HCT116 (cell line): ENCODE measurements at regions not wholly inside any gene's neighbourhood (a gene's known extent, or its start where the extent isn't known, plus 50 kb on each side); places are given as distances from the start of the nearest gene placed in this dataset.

Source experiments
- ATAC-seq: fragments of 200-7000 bp; cut with Tn5 transposase; 2 replicates; pipeline ENCODE4 v1.9.1; 2020; ENCODE audit warnings: mild to moderate bottlenecking, moderate library complexity
- BruUV-seq: library from RNA; stranded (reverse); fragments of 400-500 nt; replicated peaks from 2 replicates; lab custom pipeline; 2021; lab: Mats Ljungman, UMichigan
- CTCF ChIA-PET: fragments of 300-600 bp; sonication (Branson Sonifier 250); formaldehyde crosslinking; loops from one replicate; lab custom pipeline; 2021; ENCODE audit warnings: antibody characterized with exemption; lab: Charles Lee
- POLR2A ChIA-PET: fragments of 300-600, 350-600 bp; sonication (Branson Sonifier 250); formaldehyde crosslinking; loops from one replicate; lab custom pipeline; 2021; ENCODE audit warnings: antibody characterized with exemption; lab: Charles Lee
- RAD21 ChIA-PET, 2 experiments: fragments of 300-600 bp; sonication (Branson Sonifier 250); formaldehyde crosslinking; loops; one replicate each; lab custom pipeline; 2023; ENCODE audit warnings: low total read pairs in 2 of 2; ENCODE audit not compliant: uncharacterized antibody in 2 of 2, unreplicated experiment in 2 of 2, low non-redundant PET in 1 of 2; lab: Charles Lee
- DNase-seq: peaks from one replicate; pipeline ENCODE4 v3.0.0-alpha.2; 2010; ENCODE audit warnings: low read depth, low spot score
- H2AFZ ChIP-seq: fragments of 200-600 bp; shearing (Covaris generic), sonication (generic); 2 replicates; pipeline ENCODE4 v1.6.1; 2017; ENCODE audit warnings: low read depth, mixed run types, mixed read lengths, antibody characterized with exemption, low read length; ENCODE audit not compliant: poor library complexity, severe bottlenecking
- H3K27ac ChIP-seq: 2 replicates; pipeline ENCODE4 v1.5.1; 2012; ENCODE audit warnings: low read depth, low read length
- H3K27me3 ChIP-seq: fragments of 200-600 bp; sonication (generic); 2 replicates; pipeline ENCODE4 v1.6.1; 2016; ENCODE audit warnings: mixed run types, low read length, mixed read lengths; ENCODE audit not compliant: insufficient read depth
- H3K36me3 ChIP-seq, 2 experiments: fragments of 200-500 bp in 1 of 2; fragments of 200-600 bp in 1 of 2; sonication (Bioruptor generic) in 1 of 2; sonication (generic) in 1 of 2; 2 replicates each; pipeline versions ENCODE4 v1.5.1 to v1.6.1; 2014 to 2016; ENCODE audit warnings: low read length in 2 of 2, inconsistent platforms in 1 of 2, mixed read lengths in 1 of 2, mixed run types in 1 of 2; ENCODE audit not compliant: insufficient read depth in 2 of 2, control insufficient read depth in 1 of 2
- H3K4me1 ChIP-seq, 2 experiments: fragments of 200-600 bp in 1 of 2; sonication (generic) in 1 of 2; 2 replicates each; pipeline versions ENCODE4 v1.5.1 to v1.6.1; 2012 to 2017; ENCODE audit warnings: low read length in 2 of 2, inconsistent platforms in 1 of 2, mild to moderate bottlenecking in 1 of 2, mixed read lengths in 1 of 2, mixed run types in 1 of 2, moderate library complexity in 1 of 2; ENCODE audit not compliant: insufficient read depth in 2 of 2, control insufficient read depth in 1 of 2
- H3K4me2 ChIP-seq: fragments of 200-600 bp; sonication (generic); 2 replicates; pipeline ENCODE4 v1.6.1; 2017; ENCODE audit warnings: mixed run types, low read length, mixed read lengths
- H3K4me3 ChIP-seq, 2 experiments: fragments of 200-600 bp in 1 of 2; sonication (generic) in 1 of 2; replicated peaks in 1 of 2; 2 replicates each; pipeline ENCODE4 v1.5.1; 2011 to 2016; ENCODE audit warnings: low read length in 2 of 2, control low read depth in 1 of 2, low read depth in 1 of 2, mild to moderate bottlenecking in 1 of 2, mixed read lengths in 1 of 2, mixed run types in 1 of 2
- H3K79me2 ChIP-seq: fragments of 200-600 bp; sonication (generic); 2 replicates; pipeline ENCODE4 v1.6.1; 2017; ENCODE audit warnings: mild to moderate bottlenecking, mixed run types, low read length, moderate library complexity, mixed read lengths; ENCODE audit not compliant: insufficient read depth
- H3K9ac ChIP-seq: fragments of 200-600 bp; sonication (generic); 2 replicates; pipeline ENCODE4 v1.6.1; 2016; ENCODE audit warnings: low read length, mixed read lengths
- H3K9me2 ChIP-seq: fragments of 200-600 bp; sonication (generic), shearing (Covaris generic); 2 replicates; pipeline ENCODE4 v1.6.1; 2017; ENCODE audit warnings: mixed run types, mild to moderate bottlenecking, moderate library complexity; ENCODE audit not compliant: insufficient read depth
- H3K9me3 ChIP-seq, 2 experiments: fragments of 200-500 bp in 1 of 2; fragments of 200-600 bp in 1 of 2; sonication (Bioruptor generic) in 1 of 2; sonication (generic) in 1 of 2; 2 replicates each; pipeline ENCODE4 v1.6.1; 2014 to 2017; ENCODE audit warnings: low read length in 2 of 2, mixed read lengths in 2 of 2, inconsistent platforms in 1 of 2, low read depth in 1 of 2, mild to moderate bottlenecking in 1 of 2, mixed run types in 1 of 2, moderate library complexity in 1 of 2; ENCODE audit not compliant: control insufficient read depth in 1 of 2, insufficient read depth in 1 of 2
- H4K20me1 ChIP-seq: fragments of 200-600 bp; sonication (generic), shearing (Covaris generic); 2 replicates; pipeline ENCODE4 v1.6.1; 2017; ENCODE audit warnings: mixed run types, mild to moderate bottlenecking, moderate library complexity; ENCODE audit not compliant: insufficient read depth
- ATF3 ChIP-seq: IDR thresholded peaks from 2 replicates; pipeline ENCODE4 v1.6.1; 2012
- CBX3 ChIP-seq: IDR thresholded peaks from 2 replicates; pipeline ENCODE4 v1.6.1; 2012; ENCODE audit warnings: low read depth
- CEBPB ChIP-seq: IDR thresholded peaks from 2 replicates; pipeline ENCODE4 v1.6.1; 2012; ENCODE audit warnings: low read depth
- EGR1 ChIP-seq: IDR thresholded peaks from 2 replicates; pipeline ENCODE4 v1.6.1; 2012; ENCODE audit warnings: low read depth
- ELF1 ChIP-seq: IDR thresholded peaks from 2 replicates; pipeline ENCODE4 v1.6.1; 2012; ENCODE audit warnings: low read depth, borderline replicate concordance
- EZH2 ChIP-seq: fragments of 200-600 bp; sonication (generic); IDR thresholded peaks from 2 replicates; pipeline ENCODE4 v1.6.1; 2017; ENCODE audit warnings: antibody characterized with exemption, mixed run types
- FOSL1 ChIP-seq: IDR thresholded peaks from 2 replicates; pipeline ENCODE4 v1.6.1; 2012; ENCODE audit warnings: low read depth
- JUND ChIP-seq: IDR thresholded peaks from 2 replicates; pipeline ENCODE4 v1.6.1; 2012
- POLR2A ChIP-seq: IDR thresholded peaks from 2 replicates; pipeline ENCODE4 v1.7.0; 2011; ENCODE audit warnings: borderline replicate concordance; ENCODE audit not compliant: insufficient read depth, insufficient read length; ENCODE audit errors: extremely low read depth
- POLR2AphosphoS5 ChIP-seq: IDR thresholded peaks from 2 replicates; pipeline ENCODE4 v1.6.1; 2011; ENCODE audit warnings: mild to moderate bottlenecking, low read depth, low read length, moderate library complexity
- SP1 ChIP-seq: IDR thresholded peaks from 2 replicates; pipeline ENCODE4 v1.6.1; 2012; ENCODE audit warnings: low read depth
- SRF ChIP-seq: IDR thresholded peaks from 2 replicates; pipeline ENCODE4 v1.6.1; 2012; ENCODE audit warnings: low read depth
- TCF7L2 ChIP-seq: IDR thresholded peaks from 2 replicates; pipeline ENCODE4 v1.7.0; 2011; ENCODE audit warnings: borderline replicate concordance, inconsistent platforms; ENCODE audit not compliant: insufficient read depth, insufficient read length; ENCODE audit errors: extremely low read depth
- YY1 ChIP-seq: IDR thresholded peaks from 2 replicates; pipeline ENCODE4 v1.6.1; 2011; ENCODE audit warnings: low read length, low read depth, moderate library complexity, mild to moderate bottlenecking; ENCODE audit not compliant: insufficient replicate concordance; ENCODE audit errors: extremely low read depth
- ZFX ChIP-seq: fragments of 450-650 bp; IDR thresholded peaks from 2 replicates; pipeline ENCODE4 v1.6.1; 2017
- intact Hi-C: fragments of 100-400 bp; cut with micrococcal nuclease; formaldehyde crosslinking; loops from 2 replicates; pipeline ENCODE4 v1.10.0; 2022
- TF ChIP-seq, protein P1 (sequence below): IDR thresholded peaks from 2 replicates; pipeline ENCODE4 v1.6.1; 2012
- TF ChIP-seq, protein P2 (sequence below): IDR thresholded peaks from 2 replicates; pipeline ENCODE4 v1.6.1; 2011; ENCODE audit warnings: mild to moderate bottlenecking, low read length, moderate library complexity; ENCODE audit not compliant: insufficient replicate concordance; ENCODE audit errors: extremely low read depth
- TF ChIP-seq, protein P3 (sequence below): IDR thresholded peaks from 2 replicates; pipeline ENCODE4 v1.6.1; 2012; ENCODE audit warnings: low read depth

DNA sequence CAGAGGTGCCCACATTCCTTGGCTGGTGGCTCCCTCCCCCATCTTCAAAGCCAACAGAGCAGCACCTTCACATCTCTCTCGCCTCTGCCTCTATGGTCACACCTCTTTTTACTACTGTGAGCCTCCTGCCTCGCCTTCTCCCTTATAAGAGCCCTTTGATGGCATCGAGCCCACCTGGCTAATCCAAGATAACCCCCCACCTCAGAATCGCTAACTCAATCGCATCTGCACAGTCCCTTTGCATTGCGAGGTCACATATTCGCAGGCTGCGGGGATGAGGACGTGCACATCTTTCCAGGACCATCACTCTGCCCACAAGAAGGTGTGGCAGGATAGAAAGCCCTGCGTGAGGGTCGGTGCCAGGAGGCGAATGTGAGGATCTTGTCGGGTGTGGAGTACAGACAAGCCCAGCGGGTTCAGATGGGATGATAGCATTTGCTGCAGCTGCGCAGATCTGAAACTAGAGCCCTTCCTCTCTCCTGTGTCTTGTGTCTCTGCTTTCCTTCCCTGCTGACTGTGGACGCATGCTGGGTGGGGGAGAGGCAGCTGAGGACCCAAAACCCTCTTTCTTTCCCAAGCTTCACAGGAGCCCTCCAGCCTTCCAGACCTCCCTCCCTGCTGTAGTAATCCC, 148.3 kb upstream of the HDAC4 start:
- H3K9me2 ChIP-seq, result no peaks in the 10 kb centered on the region
- no peak overlapping the region for H2AFZ ChIP-seq
- no peaks in the 10 kb centered on the region for H4K20me1 ChIP-seq
- H3K79me2 ChIP-seq, result no peaks in the 10 kb centered on the region
- H3K27ac ChIP-seq, result no peak overlapping the region
- peaks cover 0 to 10% of the 10 kb centered on the region in 2 experiments; a peak in 2 of 4 replicates for H3K4me1 ChIP-seq
- ChIA-PET CTCF (no interaction called here), RAD21 (no interaction called here), POLR2A (no interaction called here)
- no peak overlapping the region for H3K4me3 ChIP-seq
- BruUV-seq, result no TSS peak
- H3K9ac ChIP-seq, result no peak overlapping the region
- peaks cover 8% of the 10 kb centered on the region; the same call in 1 of the 2 replicates for H3K27me3 ChIP-seq
- intact Hi-C loops, result no loop called here
- no peak overlapping the region for H3K4me2 ChIP-seq
- no peaks in the 10 kb centered on the region for H3K9me3 ChIP-seq
- no peaks in the 10 kb centered on the region for H3K36me3 ChIP-seq
- no peak for DNase-seq
- no peak for TF ChIP-seq EGR1
- no peak for TF ChIP-seq ELF1
- no peak for TF ChIP-seq JUND
- no peak for TF ChIP-seq YY1
- TF ChIP-seq CBX3, result no peak
- no peak for TF ChIP-seq SRF
- no peak for TF ChIP-seq CEBPB
- TF ChIP-seq EZH2, result no peak
- TF ChIP-seq, protein P1, sequence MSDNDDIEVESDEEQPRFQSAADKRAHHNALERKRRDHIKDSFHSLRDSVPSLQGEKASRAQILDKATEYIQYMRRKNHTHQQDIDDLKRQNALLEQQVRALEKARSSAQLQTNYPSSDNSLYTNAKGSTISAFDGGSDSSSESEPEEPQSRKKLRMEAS, result no peak
- no peak for TF ChIP-seq POLR2A
- TF ChIP-seq SP1, result no peak
- TF ChIP-seq, protein P2, sequence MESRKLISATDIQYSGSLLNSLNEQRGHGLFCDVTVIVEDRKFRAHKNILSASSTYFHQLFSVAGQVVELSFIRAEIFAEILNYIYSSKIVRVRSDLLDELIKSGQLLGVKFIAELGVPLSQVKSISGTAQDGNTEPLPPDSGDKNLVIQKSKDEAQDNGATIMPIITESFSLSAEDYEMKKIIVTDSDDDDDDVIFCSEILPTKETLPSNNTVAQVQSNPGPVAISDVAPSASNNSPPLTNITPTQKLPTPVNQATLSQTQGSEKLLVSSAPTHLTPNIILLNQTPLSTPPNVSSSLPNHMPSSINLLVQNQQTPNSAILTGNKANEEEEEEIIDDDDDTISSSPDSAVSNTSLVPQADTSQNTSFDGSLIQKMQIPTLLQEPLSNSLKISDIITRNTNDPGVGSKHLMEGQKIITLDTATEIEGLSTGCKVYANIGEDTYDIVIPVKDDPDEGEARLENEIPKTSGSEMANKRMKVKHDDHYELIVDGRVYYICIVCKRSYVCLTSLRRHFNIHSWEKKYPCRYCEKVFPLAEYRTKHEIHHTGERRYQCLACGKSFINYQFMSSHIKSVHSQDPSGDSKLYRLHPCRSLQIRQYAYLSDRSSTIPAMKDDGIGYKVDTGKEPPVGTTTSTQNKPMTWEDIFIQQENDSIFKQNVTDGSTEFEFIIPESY, result no peak
- TF ChIP-seq ZFX, result no peak
- TF ChIP-seq ATF3, result no peak
- TF ChIP-seq TCF7L2, result no peak
- TF ChIP-seq FOSL1, result no peak
- TF ChIP-seq, protein P3, sequence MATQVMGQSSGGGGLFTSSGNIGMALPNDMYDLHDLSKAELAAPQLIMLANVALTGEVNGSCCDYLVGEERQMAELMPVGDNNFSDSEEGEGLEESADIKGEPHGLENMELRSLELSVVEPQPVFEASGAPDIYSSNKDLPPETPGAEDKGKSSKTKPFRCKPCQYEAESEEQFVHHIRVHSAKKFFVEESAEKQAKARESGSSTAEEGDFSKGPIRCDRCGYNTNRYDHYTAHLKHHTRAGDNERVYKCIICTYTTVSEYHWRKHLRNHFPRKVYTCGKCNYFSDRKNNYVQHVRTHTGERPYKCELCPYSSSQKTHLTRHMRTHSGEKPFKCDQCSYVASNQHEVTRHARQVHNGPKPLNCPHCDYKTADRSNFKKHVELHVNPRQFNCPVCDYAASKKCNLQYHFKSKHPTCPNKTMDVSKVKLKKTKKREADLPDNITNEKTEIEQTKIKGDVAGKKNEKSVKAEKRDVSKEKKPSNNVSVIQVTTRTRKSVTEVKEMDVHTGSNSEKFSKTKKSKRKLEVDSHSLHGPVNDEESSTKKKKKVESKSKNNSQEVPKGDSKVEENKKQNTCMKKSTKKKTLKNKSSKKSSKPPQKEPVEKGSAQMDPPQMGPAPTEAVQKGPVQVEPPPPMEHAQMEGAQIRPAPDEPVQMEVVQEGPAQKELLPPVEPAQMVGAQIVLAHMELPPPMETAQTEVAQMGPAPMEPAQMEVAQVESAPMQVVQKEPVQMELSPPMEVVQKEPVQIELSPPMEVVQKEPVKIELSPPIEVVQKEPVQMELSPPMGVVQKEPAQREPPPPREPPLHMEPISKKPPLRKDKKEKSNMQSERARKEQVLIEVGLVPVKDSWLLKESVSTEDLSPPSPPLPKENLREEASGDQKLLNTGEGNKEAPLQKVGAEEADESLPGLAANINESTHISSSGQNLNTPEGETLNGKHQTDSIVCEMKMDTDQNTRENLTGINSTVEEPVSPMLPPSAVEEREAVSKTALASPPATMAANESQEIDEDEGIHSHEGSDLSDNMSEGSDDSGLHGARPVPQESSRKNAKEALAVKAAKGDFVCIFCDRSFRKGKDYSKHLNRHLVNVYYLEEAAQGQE, result no peak
- no peak for TF ChIP-seq POLR2AphosphoS5
- no peak for ATAC-seq
